DMS79 treated with DMSO at 0.1 percent for 48 hours (cell line): ENCODE measurements at regions not wholly inside any gene's neighbourhood (a gene's known extent, or its start where the extent isn't known, plus 50 kb on each side); places are given as distances from the start of the nearest gene placed in this dataset.

Experiments used
- DNase-seq: peaks from one replicate; lab custom pipeline; 2025; lab: John Stamatoyannopoulos, UW

DNA sequence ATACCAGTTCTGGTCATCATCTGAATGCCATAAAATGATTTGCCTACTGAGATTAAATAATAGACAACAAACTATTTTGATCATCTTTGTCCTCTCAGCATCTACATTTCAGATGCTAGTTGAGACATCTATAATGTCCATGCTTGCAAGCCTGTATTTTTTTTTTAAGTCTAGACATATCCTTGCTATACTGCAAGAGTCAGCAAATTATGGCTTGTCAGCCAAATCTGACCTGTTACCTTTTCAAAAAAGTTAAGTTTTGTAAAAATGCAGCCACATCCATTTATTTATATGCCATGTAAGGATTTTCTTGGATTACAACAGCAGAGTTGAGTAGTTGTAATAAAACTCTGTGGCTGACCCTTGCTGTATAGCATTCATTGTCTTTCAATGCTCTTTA, 1355.7 kb upstream of the FAM98A start:
- no peak for DNase-seq

GRCh38 chr2:34950797-34951196, 1351.7 kb upstream of the FAM98A start:
- DNase-seq, result no peak

DNA sequence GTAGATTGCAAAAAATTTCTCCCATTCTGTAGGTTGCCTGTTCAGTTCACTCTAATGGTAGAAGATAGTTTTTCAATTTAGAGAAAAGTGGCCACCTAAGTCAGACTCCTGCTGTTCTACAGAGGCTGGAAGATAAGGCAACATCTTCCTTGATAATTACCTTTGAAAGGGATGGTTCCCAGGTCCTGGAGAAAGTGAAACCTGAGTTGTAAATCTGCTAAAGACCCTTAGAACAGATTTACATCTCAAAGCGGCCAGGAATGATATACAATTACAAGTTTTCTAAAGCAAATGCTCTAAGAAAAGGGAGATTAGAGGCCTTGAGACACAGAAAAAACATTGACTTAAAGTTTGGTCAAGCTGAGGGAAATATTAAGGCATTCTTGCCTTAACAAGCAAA, 1350.2 kb upstream of the FAM98A start:
- DNase-seq, result no peak

DNA sequence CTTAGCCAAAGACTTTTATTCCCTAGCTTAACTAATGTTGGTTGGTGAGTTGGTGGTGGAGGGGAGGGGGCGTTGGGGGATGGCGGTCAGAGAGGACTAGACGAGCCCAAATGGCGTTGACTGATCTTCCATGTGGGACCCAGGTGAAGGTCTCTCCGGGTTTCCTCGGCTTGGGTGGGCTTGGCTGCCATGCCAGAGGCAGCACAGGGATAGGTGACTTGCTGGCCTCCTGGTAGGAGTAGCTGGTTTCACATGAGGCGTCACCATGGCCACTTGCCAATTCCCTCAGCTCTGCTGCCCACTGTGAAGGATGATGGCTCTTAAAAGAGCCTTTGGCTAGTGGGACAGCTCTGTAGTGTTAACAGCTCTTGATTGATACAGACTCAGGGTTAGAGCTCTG, 1337.0 kb upstream of the FAM98A start:
- DNase-seq, result no peak

- DNase-seq, result no peak
These were observed 1313.0 kb upstream of the FAM98A start for GRCh38 chr2:34912084-34912483.

DNA sequence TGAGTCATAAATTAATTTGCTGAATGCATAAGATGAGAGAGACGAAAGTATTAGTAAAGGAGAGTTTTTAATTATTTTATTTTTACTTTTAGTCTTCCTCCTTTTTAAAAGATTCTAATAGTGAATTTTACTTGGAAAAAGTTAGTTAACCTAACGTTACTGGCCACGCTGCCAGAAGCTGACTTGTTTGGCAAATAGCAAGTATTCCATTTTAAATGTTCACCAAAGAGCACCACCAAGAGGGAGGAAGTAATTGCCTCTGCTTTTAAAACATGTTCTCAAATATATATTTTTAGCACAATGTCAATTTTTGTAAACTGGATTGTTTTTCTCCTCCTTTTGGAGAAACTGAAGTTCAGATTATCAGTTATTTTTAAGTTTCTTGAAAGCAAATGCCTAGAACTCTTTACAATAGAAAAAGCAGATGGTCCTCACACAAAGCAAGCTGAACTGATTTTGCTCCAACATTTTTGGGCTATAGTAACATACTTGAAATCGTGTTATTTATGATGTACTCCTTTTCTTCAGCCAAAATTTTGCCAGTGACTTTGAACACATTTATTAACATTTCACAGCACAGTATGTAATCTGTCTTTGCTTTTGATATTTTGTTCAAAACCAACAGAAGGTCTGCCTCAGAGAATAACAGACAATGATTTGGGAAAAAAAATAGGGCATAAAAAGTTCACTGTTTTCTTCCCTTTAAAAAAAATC, 1311.0 kb upstream of the FAM98A start:
- DNase-seq, result no peak

DNA sequence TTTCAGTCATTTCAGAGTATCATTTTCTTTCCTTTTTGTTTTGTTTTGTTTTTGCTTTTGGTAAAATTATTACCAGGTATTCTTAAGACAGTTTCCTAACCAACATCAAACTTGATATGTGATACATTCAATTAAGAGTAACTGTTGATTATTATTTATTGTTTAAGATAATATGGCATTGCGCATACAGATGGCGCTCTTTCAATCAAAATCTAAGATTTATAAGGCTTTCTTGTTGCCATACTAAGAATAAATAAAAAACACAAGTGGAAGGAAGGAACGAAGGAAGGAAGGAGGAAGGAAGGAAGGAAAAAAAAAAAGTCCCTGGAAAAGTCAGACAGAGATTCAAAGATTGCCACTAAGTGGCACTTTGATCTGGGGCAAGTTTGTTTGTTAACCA, 1308.7 kb upstream of the FAM98A start:
- no peak for DNase-seq

DNA sequence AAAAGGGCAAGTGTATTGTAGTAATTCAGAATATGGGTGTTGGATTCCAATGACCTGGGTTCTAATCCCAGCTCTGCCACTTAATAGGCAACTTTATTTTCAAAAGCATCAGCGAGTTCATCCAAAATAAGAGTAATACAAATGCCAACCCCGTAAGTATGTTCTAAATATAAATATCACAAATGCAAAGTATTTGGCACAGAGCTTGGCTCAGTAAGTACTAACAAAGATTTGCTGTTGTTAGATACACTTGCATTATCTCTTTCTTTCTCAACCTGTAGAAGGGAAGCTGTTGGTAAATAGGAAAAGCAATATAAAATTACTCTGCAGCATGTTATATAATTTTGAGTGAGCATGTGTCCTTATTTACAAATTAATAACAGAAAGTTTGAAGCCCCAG, 1302.6 kb upstream of the FAM98A start:
- no peak for DNase-seq

DNA sequence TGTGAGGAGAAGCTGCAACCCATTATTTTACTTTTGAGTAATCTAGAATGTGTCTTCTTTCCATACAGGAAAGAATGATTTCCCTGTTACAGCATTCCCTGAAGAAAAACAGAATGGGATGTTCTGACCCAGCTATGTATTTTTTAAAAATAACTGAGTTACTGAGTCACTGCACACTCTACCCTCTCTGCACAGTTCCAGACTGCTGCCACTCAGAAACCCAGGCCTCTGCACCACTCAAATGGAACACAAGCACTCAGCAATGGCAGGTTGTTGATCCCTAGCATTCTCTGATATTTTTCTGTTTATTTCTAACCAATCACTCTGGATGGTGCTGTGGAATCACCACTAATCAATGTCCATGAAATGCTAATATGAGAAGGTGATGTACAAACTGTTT, 1300.0 kb upstream of the FAM98A start:
- DNase-seq, result no peak

DNA sequence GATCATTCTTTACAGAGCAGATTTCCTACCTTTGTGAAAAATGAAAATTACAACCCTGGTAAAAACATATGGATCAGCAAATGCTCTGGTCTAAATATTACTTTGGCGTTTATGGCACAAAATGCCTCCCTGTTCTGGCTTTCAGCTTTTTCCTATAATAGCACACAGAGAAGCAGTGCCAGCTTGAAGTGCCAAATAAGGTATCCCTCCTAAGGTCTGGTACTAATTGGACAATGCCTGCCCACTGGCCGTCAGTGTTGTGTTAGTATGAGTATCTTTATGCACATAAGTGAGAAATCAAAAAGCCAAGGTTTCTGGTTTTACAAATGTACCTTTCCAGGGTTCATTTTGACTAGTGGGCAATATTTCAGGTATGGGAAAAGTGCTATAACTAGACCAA, 1293.7 kb upstream of the FAM98A start:
- DNase-seq, result no peak

DNA sequence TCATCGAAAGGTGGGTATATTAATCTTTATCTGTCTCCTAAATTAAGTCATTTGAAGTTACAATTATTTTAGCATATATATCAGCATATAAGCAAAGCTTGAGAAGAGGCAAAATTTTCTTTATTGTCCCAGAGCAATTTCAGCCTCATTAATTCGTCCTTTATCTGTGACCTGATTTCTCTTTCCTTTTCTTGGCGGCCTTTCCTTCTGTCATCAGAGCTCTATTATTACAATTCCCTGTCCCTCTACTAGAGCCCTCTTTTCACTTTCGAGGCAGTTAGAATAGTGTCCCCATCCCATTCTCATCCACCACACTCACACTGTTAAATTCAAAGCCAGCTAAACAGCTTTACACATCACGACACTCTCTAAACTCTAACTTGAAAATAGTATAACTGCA, 1293.2 kb upstream of the FAM98A start:
- DNase-seq, result no peak

DNA sequence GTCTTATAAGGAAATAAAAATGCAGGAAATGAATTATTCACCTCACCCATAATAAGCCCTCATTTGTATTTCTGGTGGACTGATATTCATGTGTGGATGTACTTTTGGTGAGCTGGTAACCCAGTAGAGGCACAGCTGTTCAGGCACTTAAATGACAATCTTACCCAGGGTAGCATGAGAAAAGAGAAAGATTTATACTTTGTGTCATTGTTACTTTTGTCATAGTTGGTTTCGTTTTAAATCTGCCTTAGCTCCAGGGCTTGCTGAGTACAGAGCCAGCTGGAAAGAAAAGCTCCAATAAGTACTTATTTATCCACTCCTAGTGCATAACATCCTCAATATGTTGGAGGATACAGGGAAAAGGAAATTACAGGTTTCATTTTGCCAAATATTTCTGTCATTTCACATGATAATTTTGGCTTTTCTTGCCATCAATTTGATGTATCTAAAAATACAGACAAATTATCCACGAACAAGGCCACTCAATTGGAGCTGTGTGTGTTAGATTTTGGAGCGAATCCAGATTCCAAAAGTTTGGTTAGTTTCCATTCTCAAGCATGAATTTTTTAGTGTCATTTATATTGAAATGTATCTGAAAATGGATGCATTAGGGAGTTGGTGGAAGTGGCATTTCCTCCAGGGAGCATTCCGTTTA, 1276.1 kb upstream of the FAM98A start:
- no peak for DNase-seq

DNA sequence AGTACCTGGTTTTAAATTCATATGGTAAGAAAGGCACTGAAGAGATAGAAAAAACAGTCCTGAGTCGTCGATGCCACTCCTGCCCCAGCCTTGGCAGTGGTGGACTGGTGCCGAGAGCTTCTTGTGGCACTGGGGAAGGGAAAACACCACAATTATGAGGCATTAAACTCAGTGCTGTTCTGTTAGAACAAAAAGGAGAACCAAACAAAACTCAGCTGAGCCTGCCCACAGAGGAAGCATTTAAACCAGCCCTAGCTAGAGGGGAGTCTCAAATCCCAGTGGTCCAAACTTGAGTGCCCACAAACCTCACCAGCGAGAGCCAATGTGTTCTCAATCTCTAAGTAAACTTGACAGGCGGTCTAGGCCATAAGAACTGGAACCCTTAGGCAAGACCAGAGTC, 1254.5 kb upstream of the FAM98A start:
- DNase-seq, result no peak

GRCh38 chr2:34851804-34852203, 1252.7 kb upstream of the FAM98A start:
- DNase-seq, result no peak

- DNase-seq, result no peak
These were observed 1250.7 kb upstream of the FAM98A start for GRCh38 chr2:34849827-34850226.

GRCh38 chr2:34848691-34849090, 1249.6 kb upstream of the FAM98A start:
- no peak for DNase-seq

GRCh38 chr2:34848132-34848531, 1249.0 kb upstream of the FAM98A start:
- no peak for DNase-seq

GRCh38 chr2:34844629-34845028, 1245.5 kb upstream of the FAM98A start:
- no peak for DNase-seq

- DNase-seq, result no peak
These were observed 1239.3 kb upstream of the FAM98A start for GRCh38 chr2:34838408-34838807.

DNA sequence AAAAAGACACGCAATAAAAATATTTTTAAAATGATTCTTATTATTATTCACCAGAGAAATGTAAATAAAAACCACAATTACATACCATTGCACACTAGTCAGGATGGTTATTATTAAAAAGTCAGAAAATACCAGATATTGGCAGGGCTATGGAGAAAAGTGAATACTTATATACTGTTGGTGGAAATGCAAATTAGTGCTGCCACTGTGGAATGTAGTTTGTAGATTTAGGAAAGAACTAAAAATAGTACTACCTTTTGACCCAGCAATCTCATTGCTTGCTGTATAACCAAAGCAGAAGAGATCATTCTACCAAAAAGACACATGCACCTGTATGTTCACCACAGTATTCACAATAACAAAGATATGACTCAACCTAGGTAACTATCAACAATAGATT, 1237.3 kb upstream of the FAM98A start:
- DNase-seq, result no peak

- DNase-seq, result no peak
These were observed 1232.0 kb upstream of the FAM98A start for GRCh38 chr2:34831096-34831495.

GRCh38 chr2:34828481-34828880, 1229.4 kb upstream of the FAM98A start:
- no peak for DNase-seq

GRCh38 chr2:34827398-34827797, 1228.3 kb upstream of the FAM98A start:
- DNase-seq, result no peak

- no peak for DNase-seq
These were observed 1226.6 kb upstream of the FAM98A start for GRCh38 chr2:34825686-34826085.
